Upper lobe of right lung (tissue), 1 donor: ENCODE measurements at regions not wholly inside any gene's neighbourhood (a gene's known extent, or its start where the extent isn't known, plus 50 kb on each side); places are given as distances from the start of the nearest gene placed in this dataset.

ENCODE experiments used
- ATAC-seq: fragments of 200-7000 bp; cut with Tn5 transposase; one replicate; pipeline ENCODE4 v1.9.1; 2020; ENCODE audit warnings: mild to moderate bottlenecking, moderate library complexity
- DNase-seq: peaks from one replicate; pipeline ENCODE4 v3.0.0-alpha.2; 2020
- H3K27ac ChIP-seq: fragments of 200-600 bp; one replicate; pipeline ENCODE4 v1.8.0; 2022
- H3K27me3 ChIP-seq: fragments of 200-600 bp; one replicate; pipeline ENCODE4 v1.8.0; 2022; ENCODE audit warnings: mild to moderate bottlenecking
- H3K36me3 ChIP-seq: fragments of 200-600 bp; one replicate; pipeline ENCODE4 v1.8.0; 2022
- H3K4me1 ChIP-seq: fragments of 200-600 bp; one replicate; pipeline ENCODE4 v1.8.0; 2022
- H3K4me3 ChIP-seq: fragments of 200-600 bp; one replicate; pipeline ENCODE4 v1.8.0; 2022; ENCODE audit warnings: mild to moderate bottlenecking
- H3K9me3 ChIP-seq: fragments of 200-600 bp; one replicate; pipeline ENCODE4 v1.8.0; 2022
- CTCF ChIP-seq: fragments of 200-600 bp; IDR thresholded peaks from one replicate; pipeline ENCODE4 v1.8.0; 2022; ENCODE audit warnings: antibody characterized with exemption
- intact Hi-C: fragments of 100-400 bp; cut with DNase I; formaldehyde crosslinking; loops from one replicate; pipeline ENCODE4 v1.11.0; 2022
- donor health status: DM: no; HTN: yes; CAD: no; lungs with severe emphysema.

GRCh38 chrX:42900947-42901346 is 123.0 kb upstream of the PPP1R2C start:
- no peak for TF ChIP-seq CTCF
- Histone ChIP-seq H3K36me3 (no peaks in the 10 kb centered on the region), H3K27me3 (no peaks in the 10 kb centered on the region), H3K27ac (no peak overlapping the region), H3K4me1 (no peaks in the 10 kb centered on the region), H3K4me3 (no peak overlapping the region), H3K9me3 (no peaks in the 10 kb centered on the region)
- intact Hi-C loops: no loop called here
- DNase-seq: no peak
- no peak for ATAC-seq

DNA sequence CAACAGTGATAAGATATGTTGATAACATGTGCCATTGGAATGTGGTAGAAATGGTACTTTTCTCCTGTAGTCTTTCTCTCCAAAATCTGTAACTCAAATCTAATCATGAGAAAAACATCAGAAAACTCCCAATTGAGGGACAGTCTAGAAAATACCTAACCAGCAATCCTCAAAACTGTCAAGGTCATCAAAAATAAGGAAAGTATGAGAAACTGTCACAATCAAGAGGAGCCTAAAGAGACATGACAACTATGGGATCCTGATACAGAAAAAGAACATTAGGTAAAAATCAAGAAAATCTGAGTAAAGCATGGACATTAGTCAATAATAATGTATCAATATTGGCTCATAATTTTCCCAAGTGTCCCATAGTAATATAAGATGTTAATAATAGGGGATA is 124.5 kb upstream of the PPP1R2C start:
- Histone ChIP-seq H3K4me3 (no peak overlapping the region), H3K9me3 (no peaks in the 10 kb centered on the region), H3K27me3 (no peaks in the 10 kb centered on the region), H3K4me1 (no peaks in the 10 kb centered on the region), H3K27ac (no peak overlapping the region), H3K36me3 (no peaks in the 10 kb centered on the region)
- intact Hi-C loops: no loop called here
- TF ChIP-seq CTCF: no peak
- ATAC-seq (no peak), DNase-seq (no peak)

DNA sequence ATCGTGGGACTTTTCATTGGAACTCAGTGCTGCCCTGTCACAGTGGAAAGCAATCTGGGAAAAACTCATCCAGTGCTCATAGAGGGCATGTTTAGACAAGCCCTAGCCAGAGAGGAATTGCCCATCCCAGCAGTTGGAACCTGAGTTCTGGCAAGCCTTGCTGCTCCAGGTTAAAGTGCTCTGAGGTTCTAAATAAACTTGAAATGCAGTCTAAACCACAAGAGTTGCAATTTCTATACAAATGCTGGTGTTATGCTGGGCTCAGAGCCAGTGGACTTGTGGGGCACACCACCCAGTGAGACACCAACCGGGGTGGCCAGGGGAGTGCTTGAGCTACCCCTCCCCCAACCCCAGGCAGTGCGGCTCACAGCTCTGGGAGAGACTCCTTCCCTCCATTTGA is 142.8 kb upstream of the PPP1R2C start:
- Histone ChIP-seq H3K4me3 (no peak overlapping the region), H3K36me3 (no peaks in the 10 kb centered on the region), H3K27me3 (no peaks in the 10 kb centered on the region), H3K27ac (no peak overlapping the region), H3K4me1 (no peaks in the 10 kb centered on the region), H3K9me3 (no peaks in the 10 kb centered on the region)
- ATAC-seq (no peak), DNase-seq (no peak)
- no peak for TF ChIP-seq CTCF
- intact Hi-C loops: no loop called here

- H3K27me3 ChIP-seq: no peaks in the 10 kb centered on the region
- no peaks in the 10 kb centered on the region for H3K9me3 ChIP-seq
- no peak for TF ChIP-seq CTCF
- H3K4me1 ChIP-seq: no peaks in the 10 kb centered on the region
- DNase-seq: no peak
- intact Hi-C loops: no loop called here
- H3K27ac ChIP-seq: no peak overlapping the region
- no peak for ATAC-seq
- no peak overlapping the region for H3K4me3 ChIP-seq
- no peaks in the 10 kb centered on the region for H3K36me3 ChIP-seq
Measured at GRCh38 chrX:42930071-42930470, 152.1 kb upstream of the PPP1R2C start.

DNA sequence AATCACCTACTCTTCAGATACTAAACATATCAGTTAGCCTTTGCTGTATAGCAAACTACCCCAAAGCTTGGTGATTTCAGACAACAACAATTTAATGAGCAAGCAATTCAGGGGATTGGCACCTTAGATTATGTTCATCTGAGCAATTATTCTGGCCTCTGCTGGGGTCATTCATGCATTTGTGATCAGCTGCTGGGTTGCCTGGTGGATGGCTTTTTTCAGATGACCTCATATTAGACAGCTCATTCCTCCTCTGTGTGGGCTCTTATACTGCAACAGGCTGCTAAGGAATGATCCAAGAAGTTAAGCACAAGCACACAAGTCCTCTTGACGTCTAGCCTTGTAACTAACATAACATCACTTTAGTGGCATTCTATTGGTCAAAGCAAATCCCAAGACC is 153.0 kb upstream of the PPP1R2C start:
- intact Hi-C loops: no loop called here
- H3K4me1 ChIP-seq: no peaks in the 10 kb centered on the region
- no peaks in the 10 kb centered on the region for H3K9me3 ChIP-seq
- TF ChIP-seq CTCF: no peak
- no peak overlapping the region for H3K27ac ChIP-seq
- H3K4me3 ChIP-seq: no peak overlapping the region
- no peaks in the 10 kb centered on the region for H3K27me3 ChIP-seq
- DNase-seq (no peak), ATAC-seq (no peak)
- H3K36me3 ChIP-seq: no peaks in the 10 kb centered on the region

- intact Hi-C loops: no loop called here
- no peaks in the 10 kb centered on the region for H3K9me3 ChIP-seq
- TF ChIP-seq CTCF: no peak
- no peaks in the 10 kb centered on the region for H3K36me3 ChIP-seq
- ATAC-seq (no peak), DNase-seq (no peak)
- H3K4me3 ChIP-seq: no peak overlapping the region
- no peaks in the 10 kb centered on the region for H3K27me3 ChIP-seq
- H3K4me1 ChIP-seq: no peaks in the 10 kb centered on the region
- no peak overlapping the region for H3K27ac ChIP-seq
Measured at GRCh38 chrX:42933187-42933586, 155.2 kb upstream of the PPP1R2C start.
